Cardiac fibroblast (primary cell): ENCODE measurements at regions not wholly inside any gene's neighbourhood (a gene's known extent, or its start where the extent isn't known, plus 50 kb on each side); places are given as distances from the start of the nearest gene placed in this dataset.
"Not testable (repeated sequence)": the region's sequence is repeated elsewhere in the genome, so short reads cannot be mapped to it uniquely, and the experiment has no call there.

Experiments used
- DNase-seq, 2 donors: peaks; one replicate each; pipeline versions ENCODE4 v3.0.0 to v3.0.0-alpha.2; 2010; ENCODE audit warnings: low read depth in 2 of 2
- H3K4me3 ChIP-seq, 2 donors: replicated peaks in 1 of 2; 1 replicate in 1 of 2; 2 replicates in 1 of 2; pipeline ENCODE4 v1.5.1; 2011; ENCODE audit warnings: low read depth in 2 of 2, low read length in 2 of 2, mild to moderate bottlenecking in 2 of 2, moderate library complexity in 1 of 2
- CTCF ChIP-seq: IDR thresholded peaks from one replicate; pipeline ENCODE4 v1.5.1; 2011; ENCODE audit warnings: low read depth, mild to moderate bottlenecking, low read length, inconsistent platforms

DNA sequence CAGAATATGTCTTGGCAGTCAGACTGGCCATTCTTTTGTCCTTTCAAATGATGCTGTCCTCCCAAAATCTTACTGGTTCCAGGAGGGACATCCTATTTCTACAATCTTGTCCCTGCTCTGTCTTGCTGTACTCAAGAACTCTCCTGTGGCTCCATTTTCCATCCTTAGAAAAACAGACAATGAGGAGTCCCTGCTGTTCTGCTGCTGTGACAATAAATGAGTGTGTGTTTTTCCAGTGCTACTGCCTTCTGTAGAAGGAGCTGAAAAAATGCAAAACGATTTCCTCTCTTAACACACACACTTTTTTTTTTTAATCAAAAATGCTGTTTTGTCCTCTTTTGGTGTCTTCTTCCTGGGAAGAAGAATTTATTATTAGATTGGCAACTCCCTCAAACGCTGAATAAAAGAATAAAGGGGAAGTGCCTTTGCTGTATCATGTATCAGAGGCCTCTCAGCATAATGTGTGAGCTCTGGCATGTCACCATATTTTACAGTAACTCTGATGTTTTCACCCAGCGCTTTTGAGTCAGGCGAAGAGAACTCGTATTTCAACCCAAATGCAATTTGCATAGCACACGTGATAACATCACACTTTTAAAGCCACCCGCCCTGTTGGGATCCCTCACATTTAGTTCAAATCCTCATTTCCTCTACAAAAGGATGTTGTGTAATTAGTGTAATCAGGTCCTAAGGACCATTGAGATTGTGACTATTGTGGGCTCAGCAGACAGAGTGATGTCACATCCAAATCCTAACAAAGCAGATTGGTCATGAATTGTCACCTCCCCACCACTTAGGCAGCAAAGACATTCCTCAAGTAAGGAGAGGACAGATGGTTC lies 496.0 kb upstream of the LARGE1 start:
- H3K4me3 ChIP-seq: no peak overlapping the region
- no peak for DNase-seq
- TF ChIP-seq CTCF: no peak

DNA sequence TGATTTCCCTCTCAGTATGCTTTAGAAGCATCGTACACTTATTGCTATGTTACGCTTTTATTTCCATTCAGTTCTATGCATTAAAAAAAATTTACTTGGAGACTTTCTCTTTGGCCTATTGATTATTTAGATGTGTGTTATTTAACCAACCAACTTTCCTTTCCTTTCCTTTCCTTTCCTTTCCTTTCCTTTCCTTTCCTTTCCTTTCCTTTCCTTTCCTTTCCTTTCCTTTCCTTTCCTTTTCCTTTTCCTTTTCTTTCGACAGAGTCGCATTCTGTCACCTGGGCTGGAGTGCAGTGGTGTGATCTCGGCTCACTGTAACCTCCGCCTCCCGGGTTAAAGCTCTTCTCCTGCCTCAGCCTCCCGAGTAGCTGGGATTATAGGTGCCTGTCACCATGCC lies 502.7 kb upstream of the LARGE1 start:
- DNase-seq: not testable (repeated sequence)

GRCh38 chr22:34427436-34427835 lies 507.2 kb upstream of the LARGE1 start:
- H3K4me3 ChIP-seq: no peak overlapping the region
- no peak for DNase-seq

More for the DNA sequence above, 502.7 kb upstream of the LARGE1 start:
- not testable (repeated sequence) for H3K4me3 ChIP-seq

DNA sequence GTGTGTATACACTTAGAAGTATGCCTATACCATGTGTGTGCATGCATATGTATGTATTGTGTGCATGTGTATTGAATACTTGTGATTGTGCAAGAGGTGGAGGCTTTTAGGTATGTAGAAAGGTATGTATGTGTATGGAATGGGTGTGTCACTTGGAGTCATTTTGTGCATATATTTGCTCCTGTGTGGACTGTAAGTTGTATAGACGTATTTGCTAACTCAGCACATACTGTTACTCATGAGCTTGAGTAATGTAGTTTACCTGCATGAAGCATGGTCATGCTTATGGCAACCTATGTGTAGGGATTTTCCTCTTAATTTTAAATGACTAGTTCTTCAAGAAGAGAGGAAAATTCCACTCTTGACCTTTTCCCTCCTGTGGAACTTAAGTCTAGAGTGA lies 507.6 kb upstream of the LARGE1 start:
- TF ChIP-seq CTCF: no peak
- DNase-seq: no peak
- H3K4me3 ChIP-seq: no peak overlapping the region

More at GRCh38 chr22:34427436-34427835, 507.2 kb upstream of the LARGE1 start:
- no peak for TF ChIP-seq CTCF

DNA sequence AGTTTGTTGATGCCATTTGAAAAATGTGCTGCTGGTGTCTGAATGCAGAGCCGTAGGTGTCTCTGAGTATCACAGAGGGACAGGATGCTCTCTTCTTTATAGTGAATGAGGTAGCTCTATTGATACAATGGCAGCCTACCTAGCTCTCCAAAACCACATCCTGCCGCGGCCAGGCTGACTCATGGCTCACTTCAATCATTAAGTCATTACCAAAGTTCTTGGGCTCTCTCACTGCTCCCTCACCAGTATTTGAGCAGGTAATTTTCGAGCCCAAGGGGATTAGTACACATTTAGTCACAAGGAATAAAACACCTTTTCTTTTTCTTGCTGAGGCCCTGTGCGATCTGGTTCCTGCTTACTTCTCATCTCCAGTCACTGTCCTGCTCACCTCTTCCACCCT lies 509.0 kb upstream of the LARGE1 start:
- TF ChIP-seq CTCF: no peak
- H3K4me3 ChIP-seq: no peak overlapping the region
- DNase-seq: no peak

DNA sequence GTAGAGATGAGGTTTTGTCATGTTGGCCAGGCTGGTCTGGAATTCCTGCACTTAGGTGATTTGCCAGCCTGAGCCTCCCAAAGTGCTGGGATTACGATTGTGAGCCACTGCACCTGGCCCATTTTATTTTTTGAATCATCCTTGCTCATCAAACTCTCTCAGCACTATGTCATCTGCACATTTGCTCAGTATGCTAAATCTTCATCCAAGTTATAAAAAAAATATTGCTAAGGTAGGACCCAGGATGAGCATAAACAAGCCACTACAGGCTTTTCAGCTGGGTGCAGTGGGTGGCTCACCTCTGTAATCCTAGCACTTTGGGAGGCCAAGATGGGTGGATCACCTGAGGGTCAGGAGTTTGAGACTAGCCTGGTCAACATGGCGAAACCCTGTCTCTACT lies 510.1 kb upstream of the LARGE1 start:
- no peak overlapping the region for H3K4me3 ChIP-seq
- DNase-seq: no peak
- TF ChIP-seq CTCF: no peak

- no peak overlapping the region for H3K4me3 ChIP-seq
- no peak for DNase-seq
- no peak for TF ChIP-seq CTCF
These were observed 514.1 kb upstream of the LARGE1 start for GRCh38 chr22:34434371-34434770.
